Gastrocnemius medialis (tissue), 4 donors: ENCODE measurements at regions not wholly inside any gene's neighbourhood (a gene's known extent, or its start where the extent isn't known, plus 50 kb on each side); places are given as distances from the start of the nearest gene placed in this dataset.

Source experiments
- POLR2A ChIP-seq, 2 donors: fragments of 450-650 bp; IDR thresholded peaks; one replicate each; pipeline ENCODE4 v1.6.1; 2017; ENCODE audit warnings: antibody characterized with exemption in 2 of 2, mild to moderate bottlenecking in 2 of 2, moderate library complexity in 2 of 2
- TF ChIP-seq, protein P1 (sequence below), 5 experiments: fragments of 450-650 bp in 3 of 5; fragments of 200-600 bp in 2 of 5; sonication (generic) in 2 of 5; IDR thresholded peaks in 4 of 5; conservative IDR thresholded peaks in 1 of 5; 1 replicate in 4 of 5; 2 replicates in 1 of 5; pipeline ENCODE4 v1.5.1; 2016 to 2019; ENCODE audit warnings: antibody characterized with exemption in 5 of 5, mild to moderate bottlenecking in 3 of 5, moderate library complexity in 3 of 5

GRCh38 chrX:7205037-7205577 lies 57.2 kb upstream of the PUDP start:
- TF ChIP-seq, protein P1, sequence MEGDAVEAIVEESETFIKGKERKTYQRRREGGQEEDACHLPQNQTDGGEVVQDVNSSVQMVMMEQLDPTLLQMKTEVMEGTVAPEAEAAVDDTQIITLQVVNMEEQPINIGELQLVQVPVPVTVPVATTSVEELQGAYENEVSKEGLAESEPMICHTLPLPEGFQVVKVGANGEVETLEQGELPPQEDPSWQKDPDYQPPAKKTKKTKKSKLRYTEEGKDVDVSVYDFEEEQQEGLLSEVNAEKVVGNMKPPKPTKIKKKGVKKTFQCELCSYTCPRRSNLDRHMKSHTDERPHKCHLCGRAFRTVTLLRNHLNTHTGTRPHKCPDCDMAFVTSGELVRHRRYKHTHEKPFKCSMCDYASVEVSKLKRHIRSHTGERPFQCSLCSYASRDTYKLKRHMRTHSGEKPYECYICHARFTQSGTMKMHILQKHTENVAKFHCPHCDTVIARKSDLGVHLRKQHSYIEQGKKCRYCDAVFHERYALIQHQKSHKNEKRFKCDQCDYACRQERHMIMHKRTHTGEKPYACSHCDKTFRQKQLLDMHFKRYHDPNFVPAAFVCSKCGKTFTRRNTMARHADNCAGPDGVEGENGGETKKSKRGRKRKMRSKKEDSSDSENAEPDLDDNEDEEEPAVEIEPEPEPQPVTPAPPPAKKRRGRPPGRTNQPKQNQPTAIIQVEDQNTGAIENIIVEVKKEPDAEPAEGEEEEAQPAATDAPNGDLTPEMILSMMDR (IDR thresholded peaks at IDR 0.05 in 4 of 5, conservative IDR thresholded peaks at IDR 0.05 in 1 of 5): no peak
- no peak for TF ChIP-seq POLR2A (IDR thresholded peaks at IDR 0.05)
